Activated CD8-positive, alpha-beta T cell treated with anti-CD3 and anti-CD28 coated beads, Interleukin-2, amount 10 ng/mL, durations not matched to agents 7 days and 5 days (primary cell): ENCODE measurements at regions not wholly inside any gene's neighbourhood (a gene's known extent, or its start where the extent isn't known, plus 50 kb on each side); places are given as distances from the start of the nearest gene placed in this dataset.

ENCODE experiments used
- ATAC-seq: fragments of 150-1000 bp; cut with Tn5 transposase; one replicate; pipeline ENCODE4 v1.10.0; 2021; ENCODE audit warnings: moderate library complexity
- CTCF ChIA-PET: fragments of 350-600 bp; sonication (Branson Sonifier 250); formaldehyde crosslinking; loops from one replicate; lab custom pipeline; 2021; ENCODE audit warnings: antibody characterized with exemption; lab: Charles Lee
- POLR2A ChIA-PET: fragments of 350-600 bp; sonication (Branson Sonifier 250); formaldehyde crosslinking; loops from one replicate; lab custom pipeline; 2021; ENCODE audit warnings: antibody characterized with exemption; lab: Charles Lee
- DNase-seq: peaks from one replicate; pipeline ENCODE4 v3.0.0-alpha.2; 2020
- H3K27ac Mint-ChIP-seq: one replicate; pipeline ENCODE4 v1.8.0; 2021; ENCODE audit warnings: mild to moderate bottlenecking, mixed read lengths
- H3K27me3 Mint-ChIP-seq: one replicate; pipeline ENCODE4 v1.8.0; 2021; ENCODE audit warnings: low read depth, mixed read lengths
- H3K36me3 Mint-ChIP-seq: one replicate; pipeline ENCODE4 v1.8.0; 2021; ENCODE audit warnings: low read depth, mixed read lengths
- H3K4me1 Mint-ChIP-seq: one replicate; pipeline ENCODE4 v1.8.0; 2021; ENCODE audit warnings: low read depth, mixed read lengths
- H3K4me3 Mint-ChIP-seq: one replicate; pipeline ENCODE4 v1.8.0; 2021; ENCODE audit warnings: mild to moderate bottlenecking, mixed read lengths
- H3K9me3 Mint-ChIP-seq: one replicate; pipeline ENCODE4 v1.8.0; 2022; ENCODE audit warnings: mixed read lengths; ENCODE audit not compliant: insufficient read depth

DNA sequence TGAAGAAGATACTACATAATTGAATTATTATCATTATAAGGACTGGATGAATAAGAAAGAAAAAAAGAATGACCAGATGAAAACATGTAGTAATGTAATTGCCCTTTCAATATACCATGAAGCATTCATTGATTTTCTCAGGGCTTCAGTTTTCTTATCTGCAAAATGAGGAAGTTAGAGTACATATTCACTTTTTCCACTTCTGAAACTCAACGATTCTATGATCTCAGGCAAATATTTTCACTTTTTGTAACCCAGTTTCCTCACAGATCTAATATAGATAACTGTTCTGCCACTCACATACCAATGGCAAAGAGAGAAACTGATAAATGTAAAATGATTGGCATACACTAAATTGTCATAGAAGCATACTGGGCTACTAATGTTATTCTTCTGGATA lies 856.6 kb upstream of the KLHL1 start:
- no peak for DNase-seq
- H3K4me1 Mint-ChIP-seq = no peaks in the 10 kb centered on the region
- ATAC-seq = no peak
- H3K36me3 Mint-ChIP-seq = no peaks in the 10 kb centered on the region
- H3K27me3 Mint-ChIP-seq = no peaks in the 10 kb centered on the region
- ChIA-PET POLR2A (no interaction called here), CTCF (no interaction called here)
- no peak overlapping the region for H3K4me3 Mint-ChIP-seq
- H3K9me3 Mint-ChIP-seq = no peaks in the 10 kb centered on the region
- no peak overlapping the region for H3K27ac Mint-ChIP-seq

DNA sequence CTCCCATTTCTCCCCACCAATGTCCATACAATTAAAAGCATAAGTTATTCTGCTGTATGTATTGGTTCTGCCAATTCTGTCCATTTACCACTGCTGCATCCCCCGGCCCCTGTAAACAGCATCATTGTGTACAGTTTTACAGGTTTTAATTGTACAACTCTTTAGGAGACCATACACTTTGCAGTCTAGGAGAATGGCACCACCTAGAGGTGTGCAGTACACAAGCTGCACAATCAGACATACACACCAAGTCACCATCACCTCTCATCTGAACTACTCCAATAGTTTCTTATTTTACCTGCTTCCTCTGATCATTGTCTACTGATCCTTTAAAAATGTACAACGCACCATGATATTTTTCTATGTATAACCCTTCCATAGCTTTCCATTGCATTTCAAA lies 855.9 kb upstream of the KLHL1 start:
- ATAC-seq (no peak), DNase-seq (no peak)
- no peaks in the 10 kb centered on the region for H3K4me1 Mint-ChIP-seq
- POLR2A ChIA-PET = no interaction called here
- no peak overlapping the region for H3K27ac Mint-ChIP-seq
- no peak overlapping the region for H3K4me3 Mint-ChIP-seq
- no peaks in the 10 kb centered on the region for H3K9me3 Mint-ChIP-seq
- no peaks in the 10 kb centered on the region for H3K36me3 Mint-ChIP-seq
- CTCF ChIA-PET = no interaction called here
- no peaks in the 10 kb centered on the region for H3K27me3 Mint-ChIP-seq

DNA sequence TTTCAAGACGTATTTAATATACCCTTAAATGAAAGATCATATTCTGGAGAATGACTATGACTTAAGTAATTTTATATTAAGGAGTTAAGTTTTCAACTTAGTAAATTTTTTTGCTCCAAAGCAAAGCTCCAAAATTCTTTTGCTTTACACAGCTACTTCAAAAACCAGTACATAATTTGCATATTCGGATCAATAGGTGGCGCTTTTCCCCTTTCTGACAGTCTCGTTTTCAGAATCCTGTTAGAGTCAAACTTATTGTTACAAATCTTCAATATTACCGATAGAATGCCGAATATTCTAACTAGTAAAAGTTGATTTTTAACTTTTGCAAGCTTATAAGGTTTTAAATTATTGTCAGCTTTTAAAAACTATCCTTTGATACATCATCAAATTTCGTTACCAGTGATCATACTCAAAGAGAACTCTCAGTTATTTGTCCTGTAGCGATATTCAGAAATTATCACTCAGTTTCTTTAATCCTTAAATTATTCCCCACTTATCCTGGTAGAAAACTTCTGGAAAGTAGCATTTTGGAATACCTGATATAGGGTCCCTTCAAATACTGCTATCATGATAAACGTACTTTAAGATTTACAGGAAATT lies 852.7 kb upstream of the KLHL1 start:
- H3K27ac Mint-ChIP-seq = no peak overlapping the region
- peak; percentile 21 for DNase-seq
- H3K27me3 Mint-ChIP-seq = no peaks in the 10 kb centered on the region
- no peak for ATAC-seq
- no peaks in the 10 kb centered on the region for H3K4me1 Mint-ChIP-seq
- H3K4me3 Mint-ChIP-seq = no peak overlapping the region
- no peaks in the 10 kb centered on the region for H3K9me3 Mint-ChIP-seq
- no peaks in the 10 kb centered on the region for H3K36me3 Mint-ChIP-seq
- ChIA-PET POLR2A (no interaction called here), CTCF (no interaction called here)

DNA sequence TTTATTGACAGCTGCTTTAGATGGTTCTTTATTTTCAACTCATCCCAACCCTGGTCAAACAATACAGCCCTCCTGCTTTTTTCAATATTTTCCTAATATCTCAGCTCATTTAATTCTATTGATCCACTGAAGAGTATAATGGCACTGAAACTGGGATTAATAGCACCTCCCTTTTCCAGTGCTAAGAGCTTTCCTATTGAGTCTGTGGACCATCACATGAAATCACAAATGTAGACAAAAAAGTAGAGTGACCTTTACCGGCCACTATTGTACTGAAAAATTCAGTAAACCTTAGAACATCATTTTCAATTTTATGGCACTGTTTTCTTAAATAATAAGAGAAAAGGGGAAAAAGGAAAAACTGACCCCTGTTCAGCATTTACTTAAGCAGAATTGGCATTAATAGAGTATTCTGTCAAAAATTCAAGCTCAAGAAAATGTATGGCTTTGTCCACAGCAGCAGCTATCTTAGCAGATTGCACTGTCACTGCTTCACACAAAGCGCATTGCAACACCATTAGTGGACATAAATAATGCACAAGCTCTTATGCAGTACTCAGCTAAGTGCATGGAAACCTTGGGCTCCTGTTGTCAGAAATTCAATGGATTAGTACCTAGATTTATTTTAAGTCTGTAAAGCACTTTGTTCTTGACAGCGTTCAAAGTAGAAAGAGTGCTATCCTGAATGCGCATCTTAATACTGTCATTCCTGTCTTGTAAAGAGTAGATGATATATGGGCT lies 851.0 kb upstream of the KLHL1 start:
- Mint-ChIP-seq H3K27me3 (no peaks in the 10 kb centered on the region), H3K4me1 (no peaks in the 10 kb centered on the region), H3K9me3 (no peaks in the 10 kb centered on the region), H3K27ac (no peak overlapping the region), H3K4me3 (no peak overlapping the region), H3K36me3 (no peaks in the 10 kb centered on the region)
- DNase-seq = no peak
- POLR2A ChIA-PET = no interaction called here
- CTCF ChIA-PET = no interaction called here
- no peak for ATAC-seq

DNA sequence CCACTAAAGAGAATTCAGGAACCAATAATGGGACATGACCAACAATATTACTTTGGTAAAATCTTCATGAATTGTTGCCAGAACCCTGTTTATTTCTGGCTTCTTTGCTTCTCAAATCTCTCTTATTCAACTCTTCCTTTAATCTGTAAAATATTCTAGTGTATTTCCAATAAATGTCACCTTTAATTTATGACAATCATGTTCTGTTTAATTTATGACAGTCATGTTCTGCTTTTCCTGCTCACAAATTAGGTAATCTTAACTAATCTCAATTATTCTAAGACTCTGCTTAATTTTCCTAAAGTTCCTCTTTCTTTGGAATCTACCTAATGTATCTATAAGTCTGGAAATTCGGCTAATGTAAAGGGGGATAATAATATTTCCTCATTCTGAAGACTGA lies 847.6 kb upstream of the KLHL1 start:
- CTCF ChIA-PET = no interaction called here
- no peaks in the 10 kb centered on the region for H3K27me3 Mint-ChIP-seq
- no peaks in the 10 kb centered on the region for H3K4me1 Mint-ChIP-seq
- H3K9me3 Mint-ChIP-seq = peaks cover 5% of the 10 kb centered on the region
- no peak overlapping the region for H3K4me3 Mint-ChIP-seq
- POLR2A ChIA-PET = no interaction called here
- ATAC-seq = no peak
- no peak for DNase-seq
- no peaks in the 10 kb centered on the region for H3K36me3 Mint-ChIP-seq
- no peak overlapping the region for H3K27ac Mint-ChIP-seq

DNA sequence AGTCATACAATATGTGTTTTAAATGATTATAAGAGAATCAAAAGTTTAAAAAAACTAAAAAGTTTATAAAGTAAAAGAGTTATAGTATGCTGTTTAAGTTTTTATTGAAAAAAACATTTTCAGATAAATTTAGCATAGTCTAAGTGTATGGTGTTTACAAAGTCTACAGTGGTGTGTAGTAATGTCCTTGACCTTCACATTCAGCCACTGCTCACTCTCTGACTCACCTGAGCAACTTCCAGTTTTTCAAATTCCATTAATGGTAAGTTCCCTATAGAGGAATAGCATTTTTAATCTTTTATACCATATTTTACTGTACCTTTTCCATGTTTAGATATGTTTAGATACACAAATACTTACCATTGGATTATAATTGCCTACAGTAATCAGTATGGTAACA lies 842.4 kb upstream of the KLHL1 start:
- DNase-seq (no peak), ATAC-seq (no peak)
- Mint-ChIP-seq H3K27ac (no peak overlapping the region), H3K9me3 (peaks cover 5% of the 10 kb centered on the region), H3K27me3 (no peaks in the 10 kb centered on the region), H3K36me3 (no peaks in the 10 kb centered on the region), H3K4me3 (no peak overlapping the region), H3K4me1 (no peaks in the 10 kb centered on the region)
- ChIA-PET POLR2A (no interaction called here), CTCF (no interaction called here)

DNA sequence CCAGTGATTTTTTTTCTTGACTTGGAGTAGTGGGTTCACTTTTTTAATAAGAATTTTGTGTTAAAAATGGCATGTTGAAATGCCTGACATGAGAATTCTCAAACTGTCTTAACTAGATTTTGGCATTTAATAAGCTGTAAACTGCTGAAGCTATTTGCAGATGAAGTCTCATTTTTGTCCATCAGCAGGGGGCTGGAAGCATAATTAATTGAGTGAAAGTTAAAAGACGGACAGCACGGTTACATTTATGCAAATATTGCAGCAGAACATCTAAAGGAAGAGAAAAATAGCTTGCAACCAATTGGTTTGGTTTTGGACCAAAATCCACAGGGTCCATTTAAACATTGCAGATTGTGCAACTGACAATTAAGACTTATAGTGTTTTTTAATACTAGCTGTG lies 837.3 kb upstream of the KLHL1 start:
- DNase-seq (no peak), ATAC-seq (no peak)
- POLR2A ChIA-PET = no interaction called here
- CTCF ChIA-PET = no interaction called here
- Mint-ChIP-seq H3K4me1 (no peaks in the 10 kb centered on the region), H3K4me3 (no peak overlapping the region), H3K9me3 (no peaks in the 10 kb centered on the region), H3K27ac (no peak overlapping the region), H3K36me3 (no peaks in the 10 kb centered on the region), H3K27me3 (no peaks in the 10 kb centered on the region)

DNA sequence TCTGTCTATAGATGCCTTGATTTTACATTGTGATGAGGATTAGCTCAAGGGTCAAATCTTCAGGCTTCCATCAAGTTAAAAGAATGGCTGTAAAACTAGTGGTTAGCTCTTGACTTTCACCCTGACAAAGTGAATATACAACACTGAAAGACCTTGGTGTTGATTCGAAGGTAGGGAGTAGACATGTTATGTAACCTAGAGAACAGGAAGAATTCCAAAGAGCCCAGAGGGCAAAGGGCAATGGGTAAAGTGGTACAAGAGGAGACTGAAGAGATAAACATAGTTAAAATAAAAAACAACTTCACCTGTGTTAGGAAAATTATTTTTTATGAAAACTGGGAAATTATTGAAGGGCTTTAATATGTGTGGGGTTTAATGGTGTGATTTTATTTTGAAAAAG lies 833.2 kb upstream of the KLHL1 start:
- POLR2A ChIA-PET = no interaction called here
- Mint-ChIP-seq H3K27ac (no peak overlapping the region), H3K9me3 (no peaks in the 10 kb centered on the region), H3K4me1 (no peaks in the 10 kb centered on the region), H3K4me3 (no peak overlapping the region), H3K36me3 (no peaks in the 10 kb centered on the region), H3K27me3 (no peaks in the 10 kb centered on the region)
- DNase-seq (no peak), ATAC-seq (no peak)
- CTCF ChIA-PET = no interaction called here

DNA sequence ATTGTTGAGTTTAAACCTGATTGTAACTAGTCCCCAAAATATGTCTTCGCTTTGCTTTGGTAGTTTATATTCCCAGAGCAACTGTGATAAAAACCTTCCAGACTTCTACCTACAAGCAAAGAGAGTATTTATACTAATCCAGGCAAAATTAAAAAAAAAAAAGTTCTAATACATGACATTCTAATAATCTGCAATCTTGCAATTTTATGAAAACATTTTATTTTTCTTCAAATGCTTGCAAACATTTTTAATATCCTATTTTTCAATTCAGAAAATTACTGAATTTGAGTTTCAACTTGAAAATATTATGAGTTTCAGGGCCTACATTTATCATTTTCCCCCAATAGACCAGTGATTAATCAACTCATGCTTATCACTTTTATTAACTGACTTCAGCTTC lies 830.2 kb upstream of the KLHL1 start:
- Mint-ChIP-seq H3K27me3 (no peaks in the 10 kb centered on the region), H3K4me1 (no peaks in the 10 kb centered on the region), H3K36me3 (no peaks in the 10 kb centered on the region), H3K27ac (no peak overlapping the region), H3K9me3 (no peaks in the 10 kb centered on the region), H3K4me3 (no peak overlapping the region)
- no peak for DNase-seq
- ChIA-PET POLR2A (no interaction called here), CTCF (no interaction called here)
- ATAC-seq = no peak

DNA sequence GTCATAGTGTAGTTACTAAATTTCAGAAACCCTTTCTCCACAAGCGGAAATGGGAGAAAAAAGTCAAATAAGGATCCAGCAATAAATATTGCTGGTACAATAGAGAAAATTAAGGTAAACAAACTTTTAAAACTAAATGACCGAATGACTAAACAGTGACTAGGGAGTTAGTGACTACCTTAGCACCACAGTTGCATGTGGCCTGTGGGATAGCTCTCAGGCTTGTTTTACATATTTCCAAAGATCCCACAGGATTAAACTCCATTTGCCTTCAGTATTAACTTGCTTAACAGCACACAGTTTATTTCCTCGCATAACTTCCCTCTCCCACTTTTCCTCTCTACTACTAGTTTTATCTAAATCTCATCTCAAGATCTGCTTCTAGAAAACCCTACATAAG lies 824.3 kb upstream of the KLHL1 start:
- Mint-ChIP-seq H3K36me3 (no peaks in the 10 kb centered on the region), H3K27ac (no peak overlapping the region), H3K4me3 (no peak overlapping the region), H3K27me3 (no peaks in the 10 kb centered on the region), H3K4me1 (no peaks in the 10 kb centered on the region), H3K9me3 (no peaks in the 10 kb centered on the region)
- CTCF ChIA-PET = no interaction called here
- no peak for DNase-seq
- ATAC-seq = no peak
- POLR2A ChIA-PET = no interaction called here

DNA sequence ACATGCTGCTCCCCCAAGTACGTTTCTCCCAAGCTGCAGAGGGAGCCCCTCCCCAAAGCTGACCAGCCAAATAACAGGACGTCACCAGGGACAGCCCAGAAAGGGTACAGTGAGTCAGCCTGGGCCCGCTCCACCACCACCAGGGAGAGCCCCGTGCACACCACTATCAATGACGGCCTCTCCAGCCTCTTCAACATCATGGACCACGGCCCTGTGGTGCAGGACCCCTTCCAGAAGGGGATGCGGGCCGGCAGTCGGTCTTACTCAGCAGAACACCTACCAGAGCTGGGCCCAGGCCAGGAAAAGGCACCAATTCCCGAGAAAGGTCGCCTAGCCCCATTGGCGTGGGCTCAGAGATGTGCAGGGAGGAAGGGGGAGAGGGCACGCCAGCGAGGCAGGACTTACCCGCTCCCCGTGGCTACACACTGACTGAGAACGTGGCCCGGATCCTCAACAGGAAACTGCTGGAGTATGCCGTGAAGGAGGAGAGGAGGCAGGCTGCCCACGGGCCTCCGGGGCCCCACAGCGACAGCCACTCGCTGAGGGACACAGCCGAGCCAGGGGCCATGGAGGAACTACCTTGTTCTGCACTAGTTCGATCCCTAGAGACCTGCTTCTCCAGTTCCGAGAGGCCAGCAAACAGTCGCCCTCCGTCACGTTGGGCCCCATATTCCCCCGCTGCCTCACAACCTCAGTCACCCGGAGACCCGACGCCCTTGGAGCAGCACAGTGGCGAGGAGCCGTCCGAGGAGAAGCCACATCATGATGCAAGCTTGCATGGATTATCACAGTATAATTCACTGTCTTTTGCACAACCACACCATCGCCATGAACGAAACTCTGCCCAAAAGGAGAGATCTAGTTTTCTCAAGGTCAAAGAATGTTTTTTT lies 815.9 kb upstream of the KLHL1 start:
- no peak overlapping the region for H3K4me3 Mint-ChIP-seq
- CTCF ChIA-PET = no interaction called here
- no peak overlapping the region for H3K27ac Mint-ChIP-seq
- no peaks in the 10 kb centered on the region for H3K36me3 Mint-ChIP-seq
- POLR2A ChIA-PET = no interaction called here
- ATAC-seq (no peak), DNase-seq (no peak)
- H3K9me3 Mint-ChIP-seq = no peaks in the 10 kb centered on the region
- no peaks in the 10 kb centered on the region for H3K27me3 Mint-ChIP-seq
- H3K4me1 Mint-ChIP-seq = no peaks in the 10 kb centered on the region

DNA sequence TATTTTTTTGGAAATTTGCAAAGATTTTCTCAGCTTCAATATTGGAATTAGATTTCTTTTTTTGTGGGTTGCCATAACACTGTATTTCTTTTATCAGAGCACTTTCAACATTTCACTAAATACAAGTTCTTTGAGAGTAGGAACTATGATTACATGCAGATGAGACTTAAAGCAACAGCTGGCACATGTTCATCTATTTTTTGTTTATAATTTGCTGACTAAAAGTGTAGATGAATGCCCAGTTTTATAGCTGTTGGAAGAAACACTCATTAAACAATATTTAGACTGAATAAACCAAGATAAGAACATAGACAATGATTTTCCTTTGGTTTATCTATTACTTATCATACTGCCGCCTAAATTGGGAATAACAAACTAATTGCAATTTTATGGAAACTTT lies 803.0 kb upstream of the KLHL1 start:
- DNase-seq (no peak), ATAC-seq (no peak)
- Mint-ChIP-seq H3K4me1 (no peaks in the 10 kb centered on the region), H3K27ac (no peak overlapping the region), H3K36me3 (no peaks in the 10 kb centered on the region), H3K9me3 (no peaks in the 10 kb centered on the region), H3K27me3 (no peaks in the 10 kb centered on the region), H3K4me3 (no peak overlapping the region)
- POLR2A ChIA-PET = no interaction called here
- CTCF ChIA-PET = no interaction called here
